PFSK-1 (cell line): ENCODE measurements at regions not wholly inside any gene's neighbourhood (a gene's known extent, or its start where the extent isn't known, plus 50 kb on each side); places are given as distances from the start of the nearest gene placed in this dataset.

Experiments used
- FOXP2 ChIP-seq: optimal IDR thresholded peaks from 2 replicates; pipeline ENCODE3; 2011; ENCODE audit warnings: borderline replicate concordance, control low read depth, inconsistent platforms; ENCODE audit not compliant: insufficient read depth; ENCODE audit errors: extremely low read length, extremely low read depth
- POLR2AphosphoS5 ChIP-seq: IDR thresholded peaks from 2 replicates; pipeline ENCODE4 v1.6.1; 2012; ENCODE audit warnings: low read depth, mild to moderate bottlenecking, control low read depth, low read length, moderate library complexity
- REST ChIP-seq, 2 experiments: IDR thresholded peaks; 2 replicates each; pipeline versions ENCODE4 v1.6.1 to v1.8.0; 2011 to 2012; ENCODE audit warnings: low read depth in 2 of 2, low read length in 2 of 2, control low read depth in 1 of 2, inconsistent platforms in 1 of 2, mild to moderate bottlenecking in 1 of 2, moderate library complexity in 1 of 2; ENCODE audit not compliant: insufficient read depth in 1 of 2
- SIN3A ChIP-seq: IDR thresholded peaks from 2 replicates; pipeline ENCODE4 v1.6.1; 2012; ENCODE audit warnings: mild to moderate bottlenecking, low read length, moderate library complexity, borderline replicate concordance; ENCODE audit not compliant: insufficient read depth
- TAF1 ChIP-seq: IDR thresholded peaks from 2 replicates; pipeline ENCODE4 v1.6.1; 2012; ENCODE audit warnings: low read length, control low read depth, borderline replicate concordance; ENCODE audit not compliant: insufficient read depth

- TF ChIP-seq REST (IDR thresholded peaks at IDR 0.05; ENCODE audit: insufficient read depth in 1 of 2, low read depth in 2 of 2, low read length in 2 of 2) = no peak
- TF ChIP-seq FOXP2 = no peak
- TF ChIP-seq POLR2AphosphoS5 = no peak
- no peak for TF ChIP-seq SIN3A
- no peak for TF ChIP-seq TAF1
These were observed 1030.7 kb downstream of the AACS start for GRCh38 chr12:126095748-126096510.

- TF ChIP-seq REST (IDR thresholded peaks at IDR 0.05; ENCODE audit: insufficient read depth in 1 of 2, low read depth in 2 of 2, low read length in 2 of 2) = no peak
- no peak for TF ChIP-seq POLR2AphosphoS5
- no peak for TF ChIP-seq SIN3A
- no peak for TF ChIP-seq FOXP2
- TF ChIP-seq TAF1 = no peak
These were observed 1041.5 kb downstream of the AACS start for GRCh38 chr12:126106706-126107105.

- no peak for TF ChIP-seq FOXP2
- no peak for TF ChIP-seq REST (IDR thresholded peaks at IDR 0.05; ENCODE audit: insufficient read depth in 1 of 2, low read depth in 2 of 2, low read length in 2 of 2)
- no peak for TF ChIP-seq POLR2AphosphoS5
- no peak for TF ChIP-seq SIN3A
- TF ChIP-seq TAF1 = no peak
These were observed 1042.4 kb downstream of the AACS start for GRCh38 chr12:126107659-126108058.

GRCh38 chr12:126108247-126108646 lies 1043.0 kb downstream of the AACS start:
- TF ChIP-seq FOXP2 (no peak), REST (IDR thresholded peaks at IDR 0.05; ENCODE audit: insufficient read depth in 1 of 2, low read depth in 2 of 2, low read length in 2 of 2) (no peak), TAF1 (no peak), SIN3A (no peak), POLR2AphosphoS5 (no peak)

GRCh38 chr12:126112141-126112540 lies 1046.9 kb downstream of the AACS start:
- no peak for TF ChIP-seq POLR2AphosphoS5
- no peak for TF ChIP-seq SIN3A
- TF ChIP-seq TAF1 = no peak
- no peak for TF ChIP-seq FOXP2
- TF ChIP-seq REST (IDR thresholded peaks at IDR 0.05; ENCODE audit: insufficient read depth in 1 of 2, low read depth in 2 of 2, low read length in 2 of 2) = no peak
